ENCODE measurements at regions not wholly inside any gene's neighbourhood (a gene's known extent, or its start where the extent isn't known, plus 50 kb on each side); places are given as distances from the start of the nearest gene placed in this dataset.

- DNase-seq = no peak
Measured at GRCh38 chr5:175808711-175809110, 62.7 kb upstream of the CPLX2 start.

DNA sequence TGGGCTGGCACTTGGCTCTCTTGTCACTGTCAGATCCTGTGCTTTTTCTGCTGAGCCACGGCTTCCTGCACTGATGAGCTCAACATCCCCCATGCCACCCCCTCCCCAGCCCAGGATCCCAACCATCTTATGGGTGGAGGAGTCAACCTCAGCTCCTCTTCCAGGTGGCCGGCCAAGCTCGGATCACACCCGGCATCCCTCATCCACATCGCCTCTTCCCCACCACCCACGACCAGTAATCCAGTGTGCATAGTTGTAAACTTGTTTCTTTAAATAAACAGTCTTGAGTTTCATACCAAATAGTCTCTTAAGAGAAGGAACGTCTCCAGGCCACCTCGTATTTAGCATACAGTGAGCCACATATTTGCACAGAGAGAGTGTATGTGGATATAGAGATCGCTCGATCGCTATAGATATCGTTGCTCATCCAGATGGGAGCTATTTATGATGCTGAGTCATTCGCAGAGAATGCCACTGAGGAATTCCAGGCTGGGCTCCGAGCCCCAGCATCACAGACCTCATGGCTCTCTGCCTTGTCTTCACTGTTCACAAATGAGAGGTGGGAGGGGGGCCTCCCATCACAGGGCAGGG lies 61.8 kb upstream of the CPLX2 start:
- no peak for DNase-seq

GRCh38 chr5:175810457-175810856 lies 60.9 kb upstream of the CPLX2 start:
- no peak for DNase-seq

DNA sequence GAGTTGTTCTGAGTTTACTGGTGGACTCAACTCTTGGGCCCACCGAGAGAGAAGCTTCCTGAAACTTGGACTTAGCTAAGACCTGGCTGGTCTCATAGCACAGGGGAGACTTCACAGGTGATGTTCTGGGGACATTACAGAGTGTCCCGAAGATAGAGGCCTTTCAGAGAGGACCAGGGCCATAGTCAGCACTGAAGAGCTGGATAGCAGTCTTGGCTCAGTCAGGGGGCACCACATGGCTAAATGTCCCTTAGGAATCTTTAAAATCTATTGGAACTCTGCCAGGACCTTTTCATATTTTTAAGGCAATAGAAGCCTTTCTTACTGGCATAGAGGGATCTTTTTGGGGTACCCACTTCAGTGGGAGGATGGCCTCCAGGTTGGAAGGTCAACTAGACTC lies 59.8 kb upstream of the CPLX2 start:
- DNase-seq = no peak

DNA sequence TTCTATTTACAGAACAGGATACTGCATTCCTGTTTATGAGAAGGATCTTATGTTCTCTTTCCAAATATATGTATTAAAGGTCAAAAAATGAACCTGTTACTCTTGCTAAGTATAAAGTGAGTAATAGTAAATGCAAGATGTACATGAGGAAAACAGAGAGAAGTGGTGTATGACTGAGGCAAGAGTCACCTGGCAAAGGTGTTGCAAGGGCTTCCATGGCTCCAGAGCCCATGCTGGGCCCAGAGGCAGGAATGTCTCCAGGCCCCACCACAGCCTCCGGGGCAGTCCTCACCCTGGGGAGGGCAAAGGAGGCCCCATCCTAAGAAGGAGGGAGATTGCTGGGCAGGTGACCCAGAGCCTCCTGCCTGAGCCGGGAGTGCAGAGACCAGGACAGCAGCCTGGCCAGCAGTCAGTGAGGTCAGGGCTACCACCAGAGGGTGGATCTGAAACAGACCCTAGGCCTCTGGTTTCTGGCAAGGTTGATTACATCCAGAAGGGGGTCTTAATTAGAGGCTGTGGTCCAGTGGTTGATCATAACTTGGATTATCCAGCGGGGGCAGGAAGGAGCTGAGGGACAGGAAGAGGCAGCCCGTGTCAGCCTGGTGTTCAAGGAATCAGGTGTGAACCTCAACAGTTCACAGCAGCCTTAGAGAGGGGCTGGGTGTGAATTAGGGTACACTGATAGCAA lies 57.3 kb upstream of the CPLX2 start:
- no peak for DNase-seq

DNA sequence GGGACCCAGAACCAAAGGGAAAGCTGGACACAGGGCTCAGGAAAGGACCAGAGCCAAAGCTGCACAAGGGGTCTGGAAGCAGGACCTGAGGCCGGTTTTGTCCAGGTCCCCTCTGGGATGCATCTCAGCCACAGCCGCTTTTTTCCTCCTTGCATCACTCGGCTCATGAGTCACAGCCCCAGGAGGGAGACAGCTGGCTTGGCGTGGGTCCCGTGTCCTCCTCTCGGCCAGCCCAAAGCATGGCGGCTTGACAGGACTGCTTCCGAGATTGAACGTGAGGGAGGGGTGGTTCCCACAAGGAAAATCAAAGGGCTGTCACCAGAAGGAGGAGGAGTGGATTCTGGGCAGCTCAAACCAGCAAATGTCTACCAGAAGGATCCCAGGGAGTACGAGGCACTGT lies 56.7 kb upstream of the CPLX2 start:
- DNase-seq = no peak

GRCh38 chr5:175815126-175815913 lies 56.1 kb upstream of the CPLX2 start:
- DNase-seq = no peak

- DNase-seq = no peak
Measured at GRCh38 chr5:175816348-175816747, 55.0 kb upstream of the CPLX2 start.

DNA sequence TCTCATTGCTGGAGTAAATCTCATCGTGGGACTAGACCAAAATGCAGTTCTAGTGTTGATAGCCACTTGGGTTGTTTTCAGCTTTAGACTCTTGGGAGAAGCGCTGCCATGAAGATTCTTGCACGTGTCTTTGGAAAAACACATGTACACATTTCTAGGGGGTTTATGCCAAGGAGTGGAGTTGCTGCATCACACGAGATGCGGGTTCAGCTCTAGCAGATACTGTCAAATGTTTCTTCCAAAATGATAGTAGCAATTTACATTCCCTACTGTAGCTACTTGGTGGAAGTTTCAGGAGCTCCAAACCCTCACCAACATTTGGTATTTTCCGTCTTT lies 52.3 kb upstream of the CPLX2 start:
- DNase-seq = no peak

DNA sequence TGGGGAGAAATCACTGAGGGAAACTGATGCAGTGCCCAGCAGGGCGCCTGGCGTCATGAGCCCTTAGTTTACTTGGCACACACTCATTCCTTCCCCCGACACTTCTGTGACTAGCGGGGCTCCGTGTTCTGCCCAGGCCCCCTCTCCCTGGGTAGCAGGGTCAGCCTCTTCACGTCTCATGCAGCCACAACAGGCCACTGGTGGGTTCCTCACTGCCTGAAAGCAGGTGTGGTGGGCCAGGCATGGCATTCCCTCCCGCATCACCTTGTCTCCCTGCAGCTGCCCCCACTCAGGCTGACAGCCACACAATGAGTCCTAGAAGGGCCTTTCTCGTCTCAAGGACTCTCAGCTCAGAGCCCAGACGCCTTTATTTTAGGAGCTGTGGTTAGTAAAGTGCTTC lies 51.1 kb upstream of the CPLX2 start:
- DNase-seq = no peak

Measured in activated CD8-positive, alpha-beta memory T cell treated with anti-CD3 and anti-CD28 coated beads, Interleukin-2, amount 50 U/mL, for 4 hours (primary cell).